ENCODE measurements at regions not wholly inside any gene's neighbourhood (a gene's known extent, or its start where the extent isn't known, plus 50 kb on each side); places are given as distances from the start of the nearest gene placed in this dataset.

DNA sequence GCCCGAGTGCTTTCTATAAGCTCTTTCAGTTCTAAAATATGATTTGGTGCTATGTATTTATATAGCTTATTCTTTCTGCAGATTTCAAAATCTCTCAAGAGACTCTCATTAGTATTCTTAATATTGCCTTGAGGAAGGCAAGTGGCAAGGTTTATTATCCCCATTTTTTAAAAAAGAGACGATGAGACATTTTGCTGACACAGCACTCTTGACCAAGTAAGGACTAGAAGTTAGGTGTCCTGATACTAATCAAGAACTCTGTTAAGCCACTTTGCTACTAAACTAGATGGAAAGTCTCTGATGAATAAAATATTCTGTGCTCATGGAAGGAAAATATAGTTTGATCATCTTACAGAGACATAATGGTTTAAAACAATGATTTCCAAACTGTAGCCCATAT, 164.7 kb downstream of the MZT1 start:
- H3K9me2 ChIP-seq (ENCODE audit: insufficient read depth, low read length), result no peaks in the 10 kb centered on the region
- no peak overlapping the region for H3K4me2 ChIP-seq (ENCODE audit: low read length)
- H4K20me1 ChIP-seq (ENCODE audit: insufficient read depth), result no peaks in the 10 kb centered on the region
- H3K27me3 ChIP-seq (ENCODE audit: insufficient read depth, low read depth, low read length), result no peaks in the 10 kb centered on the region
- H3K9me3 ChIP-seq (ENCODE audit: low read length), result no peaks in the 10 kb centered on the region
- no peak overlapping the region for H2AFZ ChIP-seq (ENCODE audit: low read depth, low read length)
- H3K4me3 ChIP-seq (ENCODE audit: low read length), result no peak overlapping the region
- no peaks in the 10 kb centered on the region for H3F3A ChIP-seq (ENCODE audit: insufficient read depth, low read length, poor library complexity, severe bottlenecking)
- no peaks in the 10 kb centered on the region for H3K79me2 ChIP-seq (replicated peaks; ENCODE audit: insufficient read depth, low read length)
- no peak overlapping the region for H3K27ac ChIP-seq (ENCODE audit: low read length)
- H3K9ac ChIP-seq (ENCODE audit: low read length), result no peak overlapping the region
- H3K36me3 ChIP-seq (ENCODE audit: insufficient read depth, low read length), result no peaks in the 10 kb centered on the region
- TF ChIP-seq EP300 (conservative IDR thresholded peaks at IDR 0.05; ENCODE audit: poor library complexity, severe bottlenecking), result no peak
- TF ChIP-seq SMC3 (conservative IDR thresholded peaks at IDR 0.05; ENCODE audit: poor library complexity), result no peak
- TF ChIP-seq RAD21 (conservative IDR thresholded peaks at IDR 0.05), result no peak
- TF ChIP-seq TAF1 (IDR thresholded peaks at IDR 0.05; ENCODE audit: low read depth), result no peak
- TF ChIP-seq POLR2AphosphoS5 (IDR thresholded peaks at IDR 0.05), result no peak
- no peak for TF ChIP-seq MXI1 (conservative IDR thresholded peaks at IDR 0.05; ENCODE audit: poor library complexity, severe bottlenecking)
- TF ChIP-seq CTCF (IDR thresholded peaks at IDR 0.05; ENCODE audit: poor library complexity, severe bottlenecking), result no peak
- no peak for TF ChIP-seq REST (IDR thresholded peaks at IDR 0.05; ENCODE audit: borderline replicate concordance)
- TF ChIP-seq EZH2 (IDR thresholded peaks at IDR 0.05; ENCODE audit: borderline replicate concordance, insufficient read depth, low read length, poor library complexity, severe bottlenecking), result no peak

DNA sequence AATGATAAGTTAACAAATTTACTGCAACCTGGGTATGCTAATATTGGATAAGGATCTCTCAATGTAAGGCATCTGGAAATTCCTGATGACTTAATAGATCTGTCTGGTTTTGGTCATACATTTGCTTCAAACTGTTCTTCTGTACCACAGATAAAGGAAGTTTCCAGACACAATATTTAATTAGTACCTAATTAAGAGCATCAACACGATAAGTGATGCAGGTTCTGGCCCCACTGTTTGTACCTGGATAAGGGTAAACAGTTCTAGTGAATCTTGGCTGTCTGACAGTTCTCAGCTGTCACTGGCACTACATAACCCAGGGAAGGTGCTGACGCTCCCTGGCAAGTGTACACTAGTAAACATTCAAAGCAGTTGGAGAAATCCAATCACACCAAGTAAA, 165.6 kb downstream of the MZT1 start:
- Histone ChIP-seq H3K27ac (ENCODE audit: low read length) (no peak overlapping the region), H3K4me3 (ENCODE audit: low read length) (no peak overlapping the region), H4K20me1 (ENCODE audit: insufficient read depth) (no peaks in the 10 kb centered on the region), H3K79me2 (replicated peaks; ENCODE audit: insufficient read depth, low read length) (no peaks in the 10 kb centered on the region), H3K9me2 (ENCODE audit: insufficient read depth, low read length) (no peaks in the 10 kb centered on the region), H3K4me2 (ENCODE audit: low read length) (no peak overlapping the region), H3K9me3 (ENCODE audit: low read length) (no peaks in the 10 kb centered on the region), H2AFZ (ENCODE audit: low read depth, low read length) (no peak overlapping the region), H3K9ac (ENCODE audit: low read length) (no peak overlapping the region), H3K27me3 (ENCODE audit: insufficient read depth, low read depth, low read length) (no peaks in the 10 kb centered on the region), H3K36me3 (ENCODE audit: insufficient read depth, low read length) (no peaks in the 10 kb centered on the region), H3F3A (ENCODE audit: insufficient read depth, low read length, poor library complexity, severe bottlenecking) (no peaks in the 10 kb centered on the region)
- TF ChIP-seq MXI1 (conservative IDR thresholded peaks at IDR 0.05; ENCODE audit: poor library complexity, severe bottlenecking), result no peak

- Histone ChIP-seq H3K9me2 (ENCODE audit: insufficient read depth, low read length) (no peaks in the 10 kb centered on the region), H4K20me1 (ENCODE audit: insufficient read depth) (no peaks in the 10 kb centered on the region), H3F3A (ENCODE audit: insufficient read depth, low read length, poor library complexity, severe bottlenecking) (no peaks in the 10 kb centered on the region), H3K9me3 (ENCODE audit: low read length) (no peaks in the 10 kb centered on the region), H2AFZ (ENCODE audit: low read depth, low read length) (no peak overlapping the region), H3K27me3 (ENCODE audit: insufficient read depth, low read depth, low read length) (no peaks in the 10 kb centered on the region), H3K79me2 (replicated peaks; ENCODE audit: insufficient read depth, low read length) (no peaks in the 10 kb centered on the region), H3K27ac (ENCODE audit: low read length) (no peak overlapping the region), H3K9ac (ENCODE audit: low read length) (no peak overlapping the region), H3K4me2 (ENCODE audit: low read length) (no peak overlapping the region), H3K4me3 (ENCODE audit: low read length) (no peak overlapping the region), H3K36me3 (ENCODE audit: insufficient read depth, low read length) (no peaks in the 10 kb centered on the region)
- TF ChIP-seq EP300 (conservative IDR thresholded peaks at IDR 0.05; ENCODE audit: poor library complexity, severe bottlenecking) (no peak), RAD21 (conservative IDR thresholded peaks at IDR 0.05) (no peak), EZH2 (IDR thresholded peaks at IDR 0.05; ENCODE audit: borderline replicate concordance, insufficient read depth, low read length, poor library complexity, severe bottlenecking) (no peak), POLR2AphosphoS5 (IDR thresholded peaks at IDR 0.05) (no peak), SMC3 (conservative IDR thresholded peaks at IDR 0.05; ENCODE audit: poor library complexity) (no peak), TAF1 (IDR thresholded peaks at IDR 0.05; ENCODE audit: low read depth) (no peak), CTCF (IDR thresholded peaks at IDR 0.05; ENCODE audit: poor library complexity, severe bottlenecking) (no peak), MXI1 (conservative IDR thresholded peaks at IDR 0.05; ENCODE audit: poor library complexity, severe bottlenecking) (no peak), REST (IDR thresholded peaks at IDR 0.05; ENCODE audit: borderline replicate concordance) (no peak)
Observed at GRCh38 chr13:72559716-72560115, 167.7 kb downstream of the MZT1 start.

All from neural cell (in vitro differentiated cells).